BLaER1 (cell line): ENCODE measurements at regions not wholly inside any gene's neighbourhood (a gene's known extent, or its start where the extent isn't known, plus 50 kb on each side); places are given as distances from the start of the nearest gene placed in this dataset.
"Not testable (repeated sequence)": the region's sequence is repeated elsewhere in the genome, so short reads cannot be mapped to it uniquely, and the experiment has no call there.

ENCODE experiments used
- H3K27ac ChIP-seq: shearing (Covaris generic); formaldehyde crosslinking; 2 replicates; pipeline ENCODE4 v1.8.1; 2022
- H3K27me3 ChIP-seq: shearing (Covaris generic); formaldehyde crosslinking; 2 replicates; pipeline ENCODE4 v1.8.1; 2022
- H3K36me3 ChIP-seq: shearing (Covaris generic); formaldehyde crosslinking; 2 replicates; pipeline ENCODE4 v1.8.1; 2022
- H3K4me1 ChIP-seq: shearing (Covaris generic); formaldehyde crosslinking; 2 replicates; pipeline ENCODE4 v1.8.1; 2022
- H3K4me2 ChIP-seq: shearing (Covaris generic); formaldehyde crosslinking; 2 replicates; pipeline ENCODE4 v1.8.1; 2022
- H3K4me3 ChIP-seq: shearing (Covaris generic); formaldehyde crosslinking; 2 replicates; pipeline ENCODE4 v1.8.1; 2022
- H3K9ac ChIP-seq: shearing (Covaris generic); formaldehyde crosslinking; 2 replicates; pipeline ENCODE4 v1.8.1; 2022
- H3K9me3 ChIP-seq: shearing (Covaris generic); formaldehyde crosslinking; 2 replicates; pipeline ENCODE4 v1.8.1; 2022
- H4K20me1 ChIP-seq: shearing (Covaris generic); formaldehyde crosslinking; 2 replicates; pipeline ENCODE4 v1.8.1; 2022

GRCh38 chr7:65074959-65075358 lies 68.5 kb upstream of the ERV3-1 start:
- not testable (repeated sequence) for H4K20me1 ChIP-seq, H3K4me2 ChIP-seq, H3K4me1 ChIP-seq, H3K27me3 ChIP-seq, H3K9me3 ChIP-seq, H3K4me3 ChIP-seq, H3K9ac ChIP-seq, H3K27ac ChIP-seq
- peaks cover 17% of the 10 kb centered on the region for H3K36me3 ChIP-seq

- H3K4me3 ChIP-seq, H3K27me3 ChIP-seq, H3K4me1 ChIP-seq, H3K9me3 ChIP-seq, H4K20me1 ChIP-seq, H3K4me2 ChIP-seq, H3K9ac ChIP-seq, H3K27ac ChIP-seq: not testable (repeated sequence)
- H3K36me3 ChIP-seq = peaks cover 20% of the 10 kb centered on the region
Observed at GRCh38 chr7:65073160-65073559, 66.7 kb upstream of the ERV3-1 start.

GRCh38 chr7:65071854-65072431 lies 65.5 kb upstream of the ERV3-1 start:
- H3K4me2 ChIP-seq, H3K27me3 ChIP-seq, H3K9me3 ChIP-seq, H3K4me3 ChIP-seq, H4K20me1 ChIP-seq, H3K27ac ChIP-seq, H3K9ac ChIP-seq, H3K4me1 ChIP-seq: not testable (repeated sequence)
- H3K36me3 ChIP-seq = peaks cover 22% of the 10 kb centered on the region

GRCh38 chr7:65069476-65069875 lies 63.0 kb upstream of the ERV3-1 start:
- not testable (repeated sequence) for H3K27me3 ChIP-seq, H3K9ac ChIP-seq, H3K4me3 ChIP-seq, H3K4me2 ChIP-seq, H4K20me1 ChIP-seq, H3K27ac ChIP-seq, H3K9me3 ChIP-seq, H3K4me1 ChIP-seq
- H3K36me3 ChIP-seq = peaks cover 24% of the 10 kb centered on the region

GRCh38 chr7:65062566-65062965 lies 56.1 kb upstream of the ERV3-1 start:
- H3K9ac ChIP-seq, H3K27me3 ChIP-seq, H3K9me3 ChIP-seq, H3K36me3 ChIP-seq, H3K27ac ChIP-seq, H3K4me1 ChIP-seq, H3K4me3 ChIP-seq, H4K20me1 ChIP-seq, H3K4me2 ChIP-seq: not testable (repeated sequence)

- not testable (repeated sequence) for H3K4me3 ChIP-seq, H3K4me1 ChIP-seq
Observed at GRCh38 chr7:65059247-65059646, 52.8 kb upstream of the ERV3-1 start.

More at GRCh38 chr7:65059247-65059646, 52.8 kb upstream of the ERV3-1 start:
- H3K27me3 ChIP-seq, H3K27ac ChIP-seq, H3K9ac ChIP-seq, H3K4me2 ChIP-seq, H3K9me3 ChIP-seq, H4K20me1 ChIP-seq: not testable (repeated sequence)
- H3K36me3 ChIP-seq = peaks cover 14% of the 10 kb centered on the region
